ENCODE measurements at regions not wholly inside any gene's neighbourhood (a gene's known extent, or its start where the extent isn't known, plus 50 kb on each side); places are given as distances from the start of the nearest gene placed in this dataset.
"Not testable (repeated sequence)": the region's sequence is repeated elsewhere in the genome, so short reads cannot be mapped to it uniquely, and the experiment has no call there.

- Histone ChIP-seq H3K27ac (ENCODE audit: low read length in 2 of 2) (no peak overlapping the region), H4K20me1 (ENCODE audit: control insufficient read depth, insufficient read depth, low read length, poor library complexity, severe bottlenecking) (no peaks in the 10 kb centered on the region), H3K4me2 (replicated peaks; ENCODE audit: low read depth, low read length, poor library complexity, severe bottlenecking) (no peak overlapping the region), H2AFZ (ENCODE audit: insufficient read depth, low read depth, low read length, poor library complexity, severe bottlenecking) (no peak overlapping the region), H3K4me1 (ENCODE audit: control insufficient read depth in 2 of 2, insufficient read depth in 2 of 2, low read length in 2 of 2) (no peaks in the 10 kb centered on the region), H3K9me3 (ENCODE audit: control extremely low read depth in 1 of 3, control insufficient read depth in 2 of 3, insufficient read depth in 1 of 3, low read length in 2 of 3) (no peaks in the 10 kb centered on the region), H3K9ac (ENCODE audit: low read length) (no peak overlapping the region), H3K27me3 (replicated peaks in 1 of 4; ENCODE audit: control extremely low read depth in 1 of 4, control insufficient read depth in 3 of 4, insufficient read depth in 4 of 4, low read length in 3 of 4) (no peaks in the 10 kb centered on the region), H3K36me3 (replicated peaks in 1 of 2; ENCODE audit: control extremely low read depth in 1 of 2, control insufficient read depth in 1 of 2, extremely low read depth in 1 of 2, insufficient read depth in 2 of 2, low read length in 1 of 2) (no peaks in the 10 kb centered on the region), H3K4me3 (ENCODE audit: control extremely low read depth in 1 of 5, extremely low read depth in 1 of 5, insufficient read depth in 1 of 5, low read depth in 2 of 5, low read length in 4 of 5) (no peak overlapping the region), H3K79me2 (ENCODE audit: control insufficient read depth, insufficient read depth, low read length) (no peaks in the 10 kb centered on the region)
- ATAC-seq (ENCODE audit: low read depth) (no peak), DNase-seq (no peak)
- no peaks in the 10 kb centered on the region for H3K9me3 Mint-ChIP-seq (ENCODE audit: insufficient read depth)
- H3K4me1 Mint-ChIP-seq: no peaks in the 10 kb centered on the region
- 39% methylated on average over 6 of the region's 9 CpGs for WGBS (ENCODE audit: insufficient coverage)
- ChIA-PET POLR2A (no interaction called here), CTCF (no interaction called here)
- intact Hi-C loops (cut with micrococcal nuclease): no loop called here
- no peak for TF ChIP-seq EZH2 (IDR thresholded peaks at IDR 0.05; ENCODE audit: borderline replicate concordance, insufficient read depth, low read depth, low read length, poor library complexity, severe bottlenecking)
- no peak for TF ChIP-seq CTCF (IDR thresholded peaks at IDR 0.05)
- no peak overlapping the region for H3K4me3 Mint-ChIP-seq
- H3K27me3 Mint-ChIP-seq: peaks cover 30% of the 10 kb centered on the region
- H3K27ac Mint-ChIP-seq: no peak overlapping the region
Observed at GRCh38 chr11:67820081-67820480, 145.7 kb upstream of the ALDH3B2 start.

DNA sequence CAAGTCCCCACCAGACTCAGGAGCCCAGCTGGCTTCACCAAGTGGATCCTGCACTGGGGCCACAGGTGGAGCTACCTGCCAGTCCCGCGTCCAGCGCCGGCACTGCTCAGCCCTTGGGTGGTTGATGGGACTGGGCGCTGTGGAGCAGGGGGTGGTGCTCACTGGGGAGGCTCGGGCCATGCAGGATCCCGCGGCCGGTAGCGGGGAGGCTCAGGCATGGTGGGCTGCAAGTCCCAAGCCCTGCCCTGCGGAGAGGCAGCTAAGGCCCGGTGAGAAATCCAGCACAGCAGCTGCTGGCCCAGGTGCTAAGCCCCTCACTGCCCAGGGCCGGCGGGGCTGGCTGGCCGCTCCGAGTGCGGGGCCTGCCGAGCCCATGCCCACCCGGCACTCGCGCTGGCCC, 143.1 kb upstream of the ALDH3B2 start:
- POLR2A ChIA-PET; H3K4me1 Mint-ChIP-seq; H3K79me2 ChIP-seq (ENCODE audit: control insufficient read depth, insufficient read depth, low read length); H3K4me3 ChIP-seq (ENCODE audit: control extremely low read depth in 1 of 5, extremely low read depth in 1 of 5, insufficient read depth in 1 of 5, low read depth in 2 of 5, low read length in 4 of 5); intact Hi-C loops (cut with micrococcal nuclease); ATAC-seq (ENCODE audit: low read depth); H3K9ac ChIP-seq (ENCODE audit: low read length); H2AFZ ChIP-seq (ENCODE audit: insufficient read depth, low read depth, low read length, poor library complexity, severe bottlenecking); H3K9me3 Mint-ChIP-seq (ENCODE audit: insufficient read depth); H3K27ac Mint-ChIP-seq; H4K20me1 ChIP-seq (ENCODE audit: control insufficient read depth, insufficient read depth, low read length, poor library complexity, severe bottlenecking); H3K9me3 ChIP-seq (ENCODE audit: control extremely low read depth in 1 of 3, control insufficient read depth in 2 of 3, insufficient read depth in 1 of 3, low read length in 2 of 3); CTCF ChIA-PET; H3K27me3 ChIP-seq (replicated peaks in 1 of 4; ENCODE audit: control extremely low read depth in 1 of 4, control insufficient read depth in 3 of 4, insufficient read depth in 4 of 4, low read length in 3 of 4); H3K4me2 ChIP-seq (replicated peaks; ENCODE audit: low read depth, low read length, poor library complexity, severe bottlenecking); H3K27ac ChIP-seq (ENCODE audit: low read length in 2 of 2); H3K4me1 ChIP-seq (ENCODE audit: control insufficient read depth in 2 of 2, insufficient read depth in 2 of 2, low read length in 2 of 2); H3K36me3 ChIP-seq (replicated peaks in 1 of 2; ENCODE audit: control extremely low read depth in 1 of 2, control insufficient read depth in 1 of 2, extremely low read depth in 1 of 2, insufficient read depth in 2 of 2, low read length in 1 of 2); DNase-seq; H3K4me3 Mint-ChIP-seq: not testable (repeated sequence)
- H3K27me3 Mint-ChIP-seq: peaks cover 21% of the 10 kb centered on the region
- 93% methylated on average over 21 of the region's 21 CpGs for WGBS (ENCODE audit: insufficient coverage)

DNA sequence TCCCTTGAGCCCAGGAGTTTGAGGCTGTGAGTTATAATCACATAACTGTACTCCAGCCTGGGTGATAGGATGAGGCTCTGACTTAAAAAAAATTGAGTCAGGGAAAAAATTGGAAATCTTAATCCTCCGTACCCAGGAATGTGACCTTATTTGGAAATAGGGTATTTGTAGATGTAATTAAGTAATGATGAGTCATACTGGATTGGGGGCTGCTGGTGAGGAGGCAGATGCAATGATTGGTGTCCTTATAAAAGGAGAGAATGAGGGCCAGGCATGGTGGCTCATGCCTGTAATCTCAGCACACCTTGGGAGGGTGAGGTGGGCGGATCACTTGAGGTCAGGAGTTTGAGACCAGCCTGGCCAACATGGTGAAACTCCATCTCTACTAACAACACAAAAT, 134.9 kb upstream of the ALDH3B2 start:
- CTCF ChIA-PET; H3K9ac ChIP-seq (ENCODE audit: low read length); DNase-seq; H3K4me1 Mint-ChIP-seq; H3K4me1 ChIP-seq (ENCODE audit: control insufficient read depth in 2 of 2, insufficient read depth in 2 of 2, low read length in 2 of 2); H2AFZ ChIP-seq (ENCODE audit: insufficient read depth, low read depth, low read length, poor library complexity, severe bottlenecking); H3K27ac Mint-ChIP-seq; H3K4me3 ChIP-seq (ENCODE audit: control extremely low read depth in 1 of 5, extremely low read depth in 1 of 5, insufficient read depth in 1 of 5, low read depth in 2 of 5, low read length in 4 of 5); H3K9me3 Mint-ChIP-seq (ENCODE audit: insufficient read depth); H3K27me3 ChIP-seq (replicated peaks in 1 of 4; ENCODE audit: control extremely low read depth in 1 of 4, control insufficient read depth in 3 of 4, insufficient read depth in 4 of 4, low read length in 3 of 4); H3K4me3 Mint-ChIP-seq; POLR2A ChIA-PET; H3K36me3 ChIP-seq (replicated peaks in 1 of 2; ENCODE audit: control extremely low read depth in 1 of 2, control insufficient read depth in 1 of 2, extremely low read depth in 1 of 2, insufficient read depth in 2 of 2, low read length in 1 of 2); H3K79me2 ChIP-seq (ENCODE audit: control insufficient read depth, insufficient read depth, low read length); ATAC-seq (ENCODE audit: low read depth); H3K27ac ChIP-seq (ENCODE audit: low read length in 2 of 2); H4K20me1 ChIP-seq (ENCODE audit: control insufficient read depth, insufficient read depth, low read length, poor library complexity, severe bottlenecking); H3K9me3 ChIP-seq (ENCODE audit: control extremely low read depth in 1 of 3, control insufficient read depth in 2 of 3, insufficient read depth in 1 of 3, low read length in 2 of 3); H3K4me2 ChIP-seq (replicated peaks; ENCODE audit: low read depth, low read length, poor library complexity, severe bottlenecking): not testable (repeated sequence)
- peaks cover 11% of the 10 kb centered on the region for H3K27me3 Mint-ChIP-seq
- WGBS (ENCODE audit: insufficient coverage): 100% methylated on average over 1 of the region's 2 CpGs
- intact Hi-C loops (cut with micrococcal nuclease): loop anchor here (10.0 kb wide), 1 partner anchor 454 kb away; the partner anchor contains the start of gene POLD4
